Neural progenitor cell (in vitro differentiated cells): ENCODE measurements at regions not wholly inside any gene's neighbourhood (a gene's known extent, or its start where the extent isn't known, plus 50 kb on each side); places are given as distances from the start of the nearest gene placed in this dataset.

Experiments used
- DNase-seq: peaks from one replicate; pipeline ENCODE4 v3.0.0-alpha.2; 2016; ENCODE audit warnings: low spot score
- H2AFZ ChIP-seq: fragments of 200-600 bp; sonication (generic); replicated peaks from 2 replicates; pipeline ENCODE4 v1.6.1; 2016; ENCODE audit warnings: antibody characterized with exemption
- H3F3A ChIP-seq: fragments of 200-600 bp; sonication (generic); 2 replicates; pipeline ENCODE4 v1.6.1; 2016; ENCODE audit warnings: antibody characterized with exemption, low read depth
- H3K27ac ChIP-seq: fragments of 200-600 bp; sonication (generic); 2 replicates; pipeline ENCODE4 v1.5.1; 2016; ENCODE audit warnings: mild to moderate bottlenecking
- H3K27me3 ChIP-seq: fragments of 200-600 bp; sonication (generic); 2 replicates; pipeline ENCODE4 v1.6.1; 2016; ENCODE audit warnings: mild to moderate bottlenecking, moderate library complexity
- H3K36me3 ChIP-seq: fragments of 200-600 bp; sonication (generic); 2 replicates; pipeline ENCODE4 v1.5.1; 2016
- H3K4me1 ChIP-seq: fragments of 200-600 bp; sonication (generic); 2 replicates; pipeline ENCODE4 v1.6.1; 2016; ENCODE audit warnings: mixed run types
- H3K4me2 ChIP-seq: fragments of 200-600 bp; sonication (generic); 2 replicates; pipeline ENCODE4 v1.6.1; 2016
- H3K4me3 ChIP-seq: fragments of 200-600 bp; sonication (generic); 2 replicates; pipeline ENCODE4 v1.5.1; 2016
- H3K79me2 ChIP-seq: fragments of 200-600 bp; sonication (generic); 2 replicates; pipeline ENCODE4 v1.6.1; 2016; ENCODE audit warnings: low read depth
- H3K9ac ChIP-seq: fragments of 200-600 bp; sonication (generic); 2 replicates; pipeline ENCODE4 v1.6.1; 2016
- H3K9me3 ChIP-seq: fragments of 200-600 bp; sonication (generic); 2 replicates; pipeline ENCODE4 v1.5.1; 2016; ENCODE audit warnings: low read depth
- H4K20me1 ChIP-seq: fragments of 200-600 bp; sonication (generic); 2 replicates; pipeline ENCODE4 v1.6.1; 2016; ENCODE audit warnings: low read depth
- H3K27ac Mint-ChIP-seq: 3 replicates; pipeline ENCODE4 v1.8.0; 2021; ENCODE audit warnings: mixed read lengths
- H3K27me3 Mint-ChIP-seq: 2 replicates; pipeline ENCODE4 v1.8.0; 2022; ENCODE audit warnings: low read depth, mild to moderate bottlenecking, inconsistent platforms, moderate library complexity, mixed read lengths; ENCODE audit not compliant: insufficient read depth
- H3K36me3 Mint-ChIP-seq: 3 replicates; pipeline ENCODE4 v1.8.0; 2021; ENCODE audit warnings: mixed read lengths
- H3K4me1 Mint-ChIP-seq: 3 replicates; pipeline ENCODE4 v1.8.0; 2021; ENCODE audit warnings: mixed read lengths
- H3K4me3 Mint-ChIP-seq: 3 replicates; pipeline ENCODE4 v1.8.0; 2021; ENCODE audit warnings: mild to moderate bottlenecking, moderate library complexity, mixed read lengths
- H3K9me3 Mint-ChIP-seq: 3 replicates; pipeline ENCODE4 v1.8.0; 2020; ENCODE audit warnings: mixed read lengths
- EZH2 ChIP-seq: fragments of 200-600 bp; sonication (generic); IDR thresholded peaks from 2 replicates; pipeline ENCODE4 v1.6.1; 2017; ENCODE audit warnings: antibody characterized with exemption, mild to moderate bottlenecking, moderate library complexity
- EZH2phosphoT487 ChIP-seq: fragments of 200-600 bp; sonication (generic); IDR thresholded peaks from 2 replicates; pipeline ENCODE4 v1.6.1; 2017; ENCODE audit warnings: antibody characterized with exemption
- TF ChIP-seq, protein P1 (sequence below): fragments of 200-600 bp; sonication (generic); IDR thresholded peaks from 2 replicates; pipeline ENCODE4 v1.5.1; 2017; ENCODE audit warnings: antibody characterized with exemption, mild to moderate bottlenecking

DNA sequence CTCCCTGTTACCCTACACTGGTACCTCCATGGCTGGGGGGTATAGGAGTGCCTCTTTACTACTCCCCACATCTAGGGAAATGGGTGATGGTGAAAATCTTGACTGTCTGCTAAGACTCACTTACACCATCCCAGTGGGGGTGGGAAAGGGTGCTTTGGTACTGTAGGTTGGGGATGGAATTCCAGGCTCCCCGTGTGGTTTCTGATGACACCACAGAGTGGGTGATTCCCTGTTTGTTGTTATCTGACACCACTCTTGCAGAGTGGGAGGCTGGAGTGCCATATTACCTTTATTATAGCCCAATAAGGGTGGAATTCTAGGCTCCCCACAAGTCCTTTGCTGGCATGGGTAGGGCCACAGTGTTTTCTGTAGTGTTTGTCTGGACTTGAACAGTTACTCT lies 264.6 kb upstream of the MAN1A1 start:
- no peaks in the 10 kb centered on the region for H3K9me3 Mint-ChIP-seq
- H3F3A ChIP-seq, result no peaks in the 10 kb centered on the region
- H3K27me3 Mint-ChIP-seq, result no peaks in the 10 kb centered on the region
- H3K4me1 ChIP-seq, result no peaks in the 10 kb centered on the region
- H3K4me1 Mint-ChIP-seq, result peaks cover 19% of the 10 kb centered on the region
- H3K4me2 ChIP-seq, result no peak overlapping the region
- no peaks in the 10 kb centered on the region for H3K27me3 ChIP-seq
- H3K9ac ChIP-seq, result no peak overlapping the region
- H3K36me3 Mint-ChIP-seq, result no peaks in the 10 kb centered on the region
- no peak overlapping the region for H3K27ac ChIP-seq
- no peaks in the 10 kb centered on the region for H4K20me1 ChIP-seq
- no peak overlapping the region for H3K4me3 Mint-ChIP-seq
- H3K4me3 ChIP-seq, result no peak overlapping the region
- H3K9me3 ChIP-seq, result no peaks in the 10 kb centered on the region
- H3K27ac Mint-ChIP-seq, result no peak overlapping the region
- TF ChIP-seq EZH2phosphoT487 (no peak), EZH2 (no peak)
- TF ChIP-seq, protein P1, sequence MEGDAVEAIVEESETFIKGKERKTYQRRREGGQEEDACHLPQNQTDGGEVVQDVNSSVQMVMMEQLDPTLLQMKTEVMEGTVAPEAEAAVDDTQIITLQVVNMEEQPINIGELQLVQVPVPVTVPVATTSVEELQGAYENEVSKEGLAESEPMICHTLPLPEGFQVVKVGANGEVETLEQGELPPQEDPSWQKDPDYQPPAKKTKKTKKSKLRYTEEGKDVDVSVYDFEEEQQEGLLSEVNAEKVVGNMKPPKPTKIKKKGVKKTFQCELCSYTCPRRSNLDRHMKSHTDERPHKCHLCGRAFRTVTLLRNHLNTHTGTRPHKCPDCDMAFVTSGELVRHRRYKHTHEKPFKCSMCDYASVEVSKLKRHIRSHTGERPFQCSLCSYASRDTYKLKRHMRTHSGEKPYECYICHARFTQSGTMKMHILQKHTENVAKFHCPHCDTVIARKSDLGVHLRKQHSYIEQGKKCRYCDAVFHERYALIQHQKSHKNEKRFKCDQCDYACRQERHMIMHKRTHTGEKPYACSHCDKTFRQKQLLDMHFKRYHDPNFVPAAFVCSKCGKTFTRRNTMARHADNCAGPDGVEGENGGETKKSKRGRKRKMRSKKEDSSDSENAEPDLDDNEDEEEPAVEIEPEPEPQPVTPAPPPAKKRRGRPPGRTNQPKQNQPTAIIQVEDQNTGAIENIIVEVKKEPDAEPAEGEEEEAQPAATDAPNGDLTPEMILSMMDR, result no peak
- peak overlapping the region; percentile 1 for H2AFZ ChIP-seq
- no peaks in the 10 kb centered on the region for H3K79me2 ChIP-seq
- DNase-seq, result no peak
- no peaks in the 10 kb centered on the region for H3K36me3 ChIP-seq

DNA sequence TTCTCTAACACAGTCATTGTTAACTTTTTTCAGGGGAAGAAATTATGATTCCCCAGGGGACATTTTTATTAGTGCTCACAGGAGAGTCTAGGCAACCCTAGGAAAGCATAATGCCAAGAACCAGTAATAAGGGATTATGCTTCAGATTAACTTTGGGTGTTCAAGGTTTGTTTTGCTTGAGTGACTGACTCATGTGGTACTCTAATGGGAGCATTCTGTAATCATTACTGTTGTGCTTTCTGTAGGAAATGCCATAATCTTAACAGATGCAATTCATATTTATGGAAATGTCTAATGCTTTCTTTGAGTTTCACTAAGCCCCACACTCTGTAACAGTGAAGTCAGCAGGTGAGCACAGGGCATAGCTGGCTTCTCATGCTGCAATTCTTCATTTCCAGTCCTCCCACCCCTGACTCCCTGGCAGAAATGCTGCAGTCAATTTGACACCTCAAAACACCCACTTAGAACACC lies 263.4 kb upstream of the MAN1A1 start:
- Histone ChIP-seq H3K27ac (no peak overlapping the region), H3K4me2 (no peak overlapping the region), H3K4me3 (no peak overlapping the region), H3K36me3 (no peaks in the 10 kb centered on the region), H3K79me2 (no peaks in the 10 kb centered on the region), H3K9me3 (no peaks in the 10 kb centered on the region), H4K20me1 (no peaks in the 10 kb centered on the region), H3K4me1 (no peaks in the 10 kb centered on the region), H3F3A (no peaks in the 10 kb centered on the region), H3K9ac (no peak overlapping the region), H2AFZ (no peak overlapping the region), H3K27me3 (no peaks in the 10 kb centered on the region)
- Mint-ChIP-seq H3K27ac (peak overlapping the region; percentile 80), H3K9me3 (no peaks in the 10 kb centered on the region), H3K27me3 (no peaks in the 10 kb centered on the region), H3K36me3 (no peaks in the 10 kb centered on the region), H3K4me1 (peaks cover 19% of the 10 kb centered on the region), H3K4me3 (no peak overlapping the region)
- TF ChIP-seq EZH2, result no peak
- TF ChIP-seq EZH2phosphoT487, result no peak
- TF ChIP-seq, protein P1, result no peak
- DNase-seq, result no peak

DNA sequence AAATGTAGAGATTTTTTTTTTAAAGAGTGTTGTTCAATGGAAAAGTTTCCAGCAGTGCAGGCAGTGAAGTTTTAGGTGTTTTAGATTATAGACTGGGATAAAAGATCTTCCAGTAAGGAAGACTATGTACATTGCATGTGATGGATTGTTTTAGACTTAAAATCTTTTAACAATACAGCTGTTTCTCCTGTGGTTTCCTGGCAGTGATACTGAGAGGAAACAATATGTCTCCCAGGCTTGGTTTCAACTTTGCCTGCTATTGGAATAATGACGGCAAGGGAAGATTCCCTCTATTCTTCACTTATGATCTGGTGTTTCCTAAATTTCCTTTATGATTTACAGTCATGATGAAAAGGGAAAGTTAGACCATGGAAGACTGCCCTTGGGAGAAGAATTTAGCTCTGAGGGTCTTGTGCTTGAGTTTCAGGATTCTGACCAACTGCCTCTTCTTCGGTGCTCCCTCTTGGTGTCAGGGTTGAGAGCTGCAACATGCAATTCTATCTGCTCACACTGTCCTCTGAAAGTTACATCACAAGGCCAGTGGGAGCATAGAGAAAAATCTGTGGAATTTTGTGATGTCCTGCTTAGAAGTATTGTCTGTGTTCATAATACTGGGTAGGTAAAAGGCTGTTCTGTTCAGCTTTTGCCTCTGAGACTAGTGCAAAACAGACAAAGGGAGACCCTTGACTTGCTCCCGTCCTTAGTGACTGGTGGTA lies 262.8 kb upstream of the MAN1A1 start:
- Histone ChIP-seq H3K27ac (no peak overlapping the region), H3K36me3 (no peaks in the 10 kb centered on the region), H3K9ac (no peak overlapping the region), H4K20me1 (no peaks in the 10 kb centered on the region), H3K4me1 (no peaks in the 10 kb centered on the region), H3F3A (no peaks in the 10 kb centered on the region), H3K4me3 (no peak overlapping the region), H3K9me3 (no peaks in the 10 kb centered on the region), H3K27me3 (no peaks in the 10 kb centered on the region), H2AFZ (no peak overlapping the region), H3K79me2 (no peaks in the 10 kb centered on the region), H3K4me2 (no peak overlapping the region)
- H3K9me3 Mint-ChIP-seq, result no peaks in the 10 kb centered on the region
- H3K27ac Mint-ChIP-seq, result peak overlapping the region; percentile 80
- no peak for DNase-seq
- TF ChIP-seq EZH2phosphoT487 (no peak), EZH2 (no peak)
- TF ChIP-seq, protein P1, result no peak
- H3K36me3 Mint-ChIP-seq, result no peaks in the 10 kb centered on the region
- no peaks in the 10 kb centered on the region for H3K27me3 Mint-ChIP-seq
- H3K4me1 Mint-ChIP-seq, result peaks cover 19% of the 10 kb centered on the region
- no peak overlapping the region for H3K4me3 Mint-ChIP-seq
